HG03457 (cell line): ENCODE measurements at regions not wholly inside any gene's neighbourhood (a gene's known extent, or its start where the extent isn't known, plus 50 kb on each side); places are given as distances from the start of the nearest gene placed in this dataset.

Experiments
- ATAC-seq: cut with Tn5 transposase; IDR thresholded peaks from one replicate; pipeline ENCODE4 v1.9.1; 2021; ENCODE audit warnings: moderate number of reproducible peaks; ENCODE audit not compliant: unreplicated experiment

GRCh38 chr7:106423821-106424475 lies 139.2 kb upstream of the NAMPT start:
- no peak for ATAC-seq

- ATAC-seq = no peak
Observed at GRCh38 chr7:106423111-106423510, 138.3 kb upstream of the NAMPT start.

DNA sequence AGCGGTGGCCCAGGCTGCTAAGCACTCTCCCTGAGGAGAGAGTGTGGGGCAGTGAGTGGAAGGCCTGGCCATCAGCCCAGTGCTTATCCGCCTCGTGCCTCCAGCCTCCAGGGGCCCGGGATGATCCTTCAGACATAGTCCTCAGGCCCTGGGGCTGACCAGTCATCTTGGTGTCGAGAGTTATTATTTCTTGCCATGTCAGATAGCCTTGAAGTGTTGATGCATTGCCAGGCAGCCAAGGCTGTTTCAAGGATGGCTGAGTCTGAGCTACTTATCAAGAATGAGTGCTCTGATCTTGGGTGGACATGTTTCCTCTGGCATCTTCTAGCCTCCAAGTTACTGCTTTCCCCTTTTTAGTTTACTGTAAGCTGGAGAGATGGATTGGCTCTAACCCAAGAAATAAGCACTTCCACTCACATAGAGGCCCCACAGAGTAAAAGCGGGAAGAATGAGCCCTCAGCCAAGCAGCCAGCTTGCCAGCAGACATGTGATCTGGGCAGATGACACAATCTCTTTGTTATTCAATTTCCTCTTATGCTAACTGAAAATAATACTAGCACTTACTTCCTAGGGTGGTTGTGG lies 136.5 kb upstream of the NAMPT start:
- ATAC-seq = no peak

DNA sequence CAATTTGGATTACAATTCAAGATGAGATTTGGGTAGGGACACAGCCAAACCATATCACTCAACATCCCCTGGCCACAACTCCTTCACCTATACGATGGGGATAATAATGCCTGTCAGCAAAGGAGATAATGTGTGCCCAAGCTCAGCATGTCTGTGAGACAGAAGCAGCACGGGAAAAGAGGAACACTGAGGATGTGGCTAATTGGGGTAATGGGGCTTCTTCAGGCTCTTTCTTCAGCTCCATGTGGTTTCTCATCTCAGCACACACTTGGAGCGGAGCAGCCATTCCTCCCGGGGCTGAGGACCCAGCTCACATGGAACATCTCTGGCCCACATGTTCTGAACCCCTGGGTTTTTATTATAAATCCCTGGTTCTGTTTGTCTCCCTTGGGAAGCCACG lies 136.0 kb upstream of the NAMPT start:
- no peak for ATAC-seq

DNA sequence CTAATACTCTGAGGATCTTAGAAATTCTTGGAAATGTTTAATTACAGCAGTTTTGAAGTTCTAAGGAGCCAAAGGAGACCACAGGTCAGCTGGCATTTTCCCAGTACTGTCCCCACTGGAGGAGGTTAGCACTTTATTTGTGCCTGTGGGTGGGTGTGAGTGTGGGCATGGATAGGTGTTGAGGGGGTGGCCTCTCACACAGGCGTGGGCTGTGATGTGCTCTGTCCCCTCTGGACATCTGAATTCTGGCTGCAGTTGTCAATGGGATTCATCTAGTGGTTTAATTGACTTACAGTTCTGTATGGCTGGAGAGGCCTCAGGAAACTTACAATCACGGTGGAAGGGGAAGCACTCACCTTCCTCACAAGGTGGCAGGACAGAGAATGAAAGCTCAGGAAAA lies 135.4 kb upstream of the NAMPT start:
- no peak for ATAC-seq

GRCh38 chr7:106419455-106420182 lies 134.8 kb upstream of the NAMPT start:
- no peak for ATAC-seq

GRCh38 chr7:106418526-106418925 lies 133.7 kb upstream of the NAMPT start:
- no peak for ATAC-seq

DNA sequence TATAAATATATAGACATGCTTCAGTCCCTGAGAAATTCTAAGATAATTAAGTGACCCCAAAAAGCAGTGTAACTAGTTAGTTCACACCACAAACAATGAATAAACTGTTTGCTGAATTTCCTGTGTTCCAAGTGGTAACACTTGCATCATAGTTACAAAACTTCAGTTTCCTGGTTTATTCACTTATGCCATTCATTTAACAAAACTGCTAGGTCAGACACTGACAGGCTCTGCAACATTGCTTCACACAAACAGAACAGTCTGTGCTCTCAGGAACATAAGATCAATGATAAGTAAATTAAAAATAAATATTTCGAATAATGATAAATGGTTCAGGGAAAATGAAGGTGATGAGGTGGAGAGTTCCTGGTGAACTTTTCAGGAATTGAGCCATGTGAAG lies 133.3 kb upstream of the NAMPT start:
- ATAC-seq = no peak

- no peak for ATAC-seq
Observed at GRCh38 chr7:106417273-106417902, 132.6 kb upstream of the NAMPT start.

DNA sequence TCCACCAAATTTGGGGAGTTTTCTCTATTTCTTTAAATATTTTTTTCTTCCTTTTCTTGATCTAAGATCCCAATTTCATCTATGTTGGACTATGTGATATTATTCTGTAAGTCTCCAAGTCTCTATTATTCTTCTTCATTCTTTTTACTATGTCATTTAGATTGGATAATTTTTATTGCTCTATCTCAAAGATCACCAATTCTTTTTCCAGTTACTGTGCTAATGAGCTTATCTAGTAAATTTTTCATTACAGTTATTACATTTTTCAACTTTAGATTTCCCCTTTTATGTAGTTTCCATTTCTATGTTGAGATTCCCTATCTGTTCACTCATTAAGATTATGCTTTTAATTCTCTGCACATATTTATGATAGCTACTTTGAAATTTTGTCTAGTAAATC lies 131.6 kb upstream of the NAMPT start:
- no peak for ATAC-seq

- no peak for ATAC-seq
Observed at GRCh38 chr7:106415433-106415832, 130.7 kb upstream of the NAMPT start.

DNA sequence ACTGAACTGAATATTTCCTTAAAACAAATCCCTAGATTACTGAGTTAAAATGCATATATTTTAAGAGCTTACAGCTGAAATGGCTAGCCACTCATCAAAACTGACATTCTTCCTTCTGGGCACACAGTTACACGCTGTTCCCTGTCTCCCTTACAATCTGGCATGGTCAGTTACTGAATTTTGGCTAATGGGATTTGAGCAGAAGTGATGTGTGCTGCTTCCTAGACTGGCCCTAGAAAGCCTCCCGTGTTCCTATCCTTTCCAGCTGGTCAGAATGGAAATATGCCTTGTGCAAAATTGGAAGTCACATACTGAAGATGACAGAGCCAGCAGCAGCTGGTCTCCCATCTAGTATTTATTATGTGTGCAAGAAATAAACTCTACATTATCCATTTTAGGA lies 128.7 kb upstream of the NAMPT start:
- ATAC-seq = no peak

DNA sequence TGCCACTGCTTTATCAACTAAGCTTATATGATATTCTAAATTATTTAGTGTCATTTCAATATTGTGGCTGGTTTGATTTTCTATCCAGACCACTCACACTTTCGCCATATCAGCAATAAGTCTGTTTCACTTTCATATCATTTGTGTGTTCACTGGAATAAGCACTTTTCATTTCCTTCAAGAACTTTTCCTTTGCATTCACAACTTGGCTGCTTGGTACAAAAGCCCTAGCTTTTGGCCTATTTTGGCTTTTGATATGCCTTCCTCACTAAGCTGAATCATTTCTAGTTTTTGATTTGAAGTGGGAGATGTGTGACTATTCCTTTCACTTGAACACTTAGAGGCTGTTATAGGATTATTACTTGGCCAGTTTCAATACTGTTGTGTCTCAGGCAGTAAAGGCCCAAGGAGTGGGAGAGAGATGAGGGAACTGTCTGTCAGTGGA lies 120.9 kb upstream of the NAMPT start:
- no peak for ATAC-seq

GRCh38 chr7:106402898-106403297 lies 118.1 kb upstream of the NAMPT start:
- no peak for ATAC-seq

DNA sequence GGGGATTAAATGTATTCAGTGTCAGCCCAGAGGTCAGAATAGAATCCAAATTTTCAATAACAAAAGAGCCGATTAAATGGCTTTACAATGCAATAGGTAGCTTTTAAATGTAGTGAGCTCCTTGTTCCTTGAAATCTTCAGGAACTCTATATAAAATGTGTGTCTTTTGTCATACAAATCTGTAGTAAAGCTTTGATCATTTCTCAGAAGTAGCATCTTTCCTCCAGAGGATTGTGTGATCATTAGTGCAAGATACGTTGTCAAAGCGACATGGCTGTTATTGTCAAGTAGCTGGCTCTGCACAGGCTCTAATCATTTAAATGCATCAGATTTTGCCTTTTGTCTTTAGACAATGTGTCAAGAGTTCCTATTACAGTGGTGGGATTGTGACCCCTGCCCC lies 116.1 kb upstream of the NAMPT start:
- no peak for ATAC-seq

DNA sequence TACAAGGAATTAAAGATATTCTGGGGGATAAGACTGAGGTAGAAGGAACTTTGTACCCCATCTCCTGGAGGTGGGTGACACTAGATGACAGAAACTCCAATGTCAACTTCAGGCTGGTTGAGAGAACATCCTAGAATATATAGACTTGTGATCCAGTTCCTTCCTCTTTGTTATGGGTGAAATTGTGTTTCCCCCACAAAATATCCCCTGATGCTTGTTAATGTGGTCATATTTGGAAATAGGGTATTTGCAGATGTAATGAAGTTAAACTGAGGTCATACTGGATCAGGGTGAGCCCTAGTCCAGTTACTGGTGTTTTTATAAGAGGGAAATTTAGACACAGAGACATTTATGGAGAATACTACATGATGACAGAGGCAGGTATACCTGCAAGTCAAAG lies 114.0 kb upstream of the NAMPT start:
- ATAC-seq = no peak

DNA sequence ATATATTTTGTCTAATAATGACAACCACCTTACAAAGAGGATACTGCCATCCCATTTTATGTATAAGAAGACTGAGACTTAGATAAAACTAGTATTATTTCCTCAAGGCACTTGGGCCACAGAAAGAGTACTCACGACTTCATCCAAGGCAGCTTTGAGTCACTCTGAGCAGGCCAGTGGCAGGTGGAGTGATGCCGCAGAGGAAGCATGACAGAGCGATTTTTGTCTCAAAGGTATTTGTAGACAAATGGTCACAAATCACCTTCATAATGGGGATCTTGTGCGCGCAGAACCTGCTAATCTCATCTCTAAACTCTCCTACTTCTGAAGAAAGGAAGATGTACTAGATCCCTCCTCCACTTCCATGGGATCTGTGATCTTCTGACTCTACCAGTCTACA lies 113.2 kb upstream of the NAMPT start:
- ATAC-seq = no peak

DNA sequence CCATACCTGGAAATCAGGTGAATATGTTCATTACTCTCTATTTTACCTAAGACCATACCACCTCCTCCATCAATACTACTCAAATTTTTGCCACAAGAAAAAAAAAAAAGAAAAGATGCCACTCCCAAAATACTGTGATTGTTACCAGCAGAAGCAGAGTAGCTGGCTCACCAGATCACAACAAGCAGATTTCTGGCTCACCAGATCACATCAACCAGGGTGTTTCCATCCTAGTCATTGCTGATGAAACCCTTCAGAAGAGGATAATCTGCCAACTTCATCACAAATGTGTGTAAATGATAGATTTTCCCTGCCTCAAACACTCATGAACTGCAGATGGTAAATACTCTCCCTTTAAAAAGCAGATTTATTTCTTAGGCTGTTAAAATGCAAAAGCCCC lies 109.7 kb upstream of the NAMPT start:
- no peak for ATAC-seq

DNA sequence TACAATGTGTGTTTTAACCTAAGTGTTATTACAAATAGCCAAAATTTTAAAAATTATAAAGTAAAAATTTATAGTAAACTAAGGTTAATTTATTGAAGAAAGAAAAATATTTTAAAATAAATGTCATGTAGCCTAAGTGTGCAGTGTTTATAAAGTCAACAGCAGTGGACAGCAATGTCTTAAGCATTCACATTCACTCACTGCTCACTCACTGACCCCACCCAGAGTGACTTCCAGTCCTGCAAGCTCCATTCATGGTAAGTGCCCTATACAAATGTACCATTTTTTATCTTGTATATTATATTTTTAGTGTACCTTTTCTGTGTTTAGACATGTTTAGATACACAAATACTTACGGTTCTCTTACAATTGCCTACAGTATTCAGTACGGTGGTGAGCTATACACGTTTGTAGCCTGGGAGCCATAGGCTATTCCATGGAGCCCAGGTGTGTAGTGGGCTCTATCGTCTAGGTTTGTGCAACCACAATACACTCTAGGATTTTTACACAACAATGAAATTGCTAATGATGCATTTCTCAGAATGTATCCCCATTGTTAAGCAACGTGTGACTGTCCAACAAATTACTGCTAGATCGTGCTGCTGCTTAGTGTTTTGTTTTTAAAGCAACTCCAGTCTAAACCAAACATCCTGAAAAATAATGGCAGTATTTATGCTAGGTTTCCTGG lies 108.9 kb upstream of the NAMPT start:
- no peak for ATAC-seq

- no peak for ATAC-seq
Observed at GRCh38 chr7:106392590-106392989, 107.8 kb upstream of the NAMPT start.

GRCh38 chr7:106392144-106392543 lies 107.4 kb upstream of the NAMPT start:
- no peak for ATAC-seq
